ENCODE measurements at regions not wholly inside any gene's neighbourhood (a gene's known extent, or its start where the extent isn't known, plus 50 kb on each side); places are given as distances from the start of the nearest gene placed in this dataset.

GRCh38 chr12:94059394-94060368, 88.7 kb upstream of the PLXNC1 start:
- intact Hi-C loops (cut with micrococcal nuclease): no loop called here

- intact Hi-C loops (cut with micrococcal nuclease): no loop called here
These were observed 86.2 kb upstream of the PLXNC1 start for GRCh38 chr12:94062194-94062593.

GRCh38 chr12:94062796-94063635, 85.4 kb upstream of the PLXNC1 start:
- intact Hi-C loops (cut with micrococcal nuclease): no loop called here

GRCh38 chr12:94070520-94070919, 77.9 kb upstream of the PLXNC1 start:
- intact Hi-C loops (cut with micrococcal nuclease): no loop called here

GRCh38 chr12:94071258-94071657, 77.1 kb upstream of the PLXNC1 start:
- intact Hi-C loops (cut with micrococcal nuclease): no loop called here

GRCh38 chr12:94073441-94074051, 74.8 kb upstream of the PLXNC1 start:
- intact Hi-C loops (cut with micrococcal nuclease): loop anchor here (2.0 kb wide), 1 partner anchor 95 kb away; no protein-coding TSS in a partner anchor

- intact Hi-C loops (cut with micrococcal nuclease): loop anchor here (2.0 kb wide), 1 partner anchor 96 kb away; no protein-coding TSS in a partner anchor
These were observed 74.0 kb upstream of the PLXNC1 start for GRCh38 chr12:94074216-94074979.

- intact Hi-C loops (cut with micrococcal nuclease): loop anchor here (1.0 to 2.0 kb wide), 2 partner anchors 96 to 308 kb away; no protein-coding TSS in a partner anchor
These were observed 73.3 kb upstream of the PLXNC1 start for GRCh38 chr12:94074980-94075629.

- intact Hi-C loops (cut with micrococcal nuclease): no loop called here
These were observed 71.2 kb upstream of the PLXNC1 start for GRCh38 chr12:94077209-94077608.

GRCh38 chr12:94078138-94078723, 70.1 kb upstream of the PLXNC1 start:
- intact Hi-C loops (cut with micrococcal nuclease): no loop called here

- intact Hi-C loops (cut with micrococcal nuclease): no loop called here
These were observed 69.5 kb upstream of the PLXNC1 start for GRCh38 chr12:94078736-94079509.

- intact Hi-C loops (cut with micrococcal nuclease): no loop called here
These were observed 68.6 kb upstream of the PLXNC1 start for GRCh38 chr12:94079566-94080340.

- intact Hi-C loops (cut with micrococcal nuclease): no loop called here
These were observed 67.9 kb upstream of the PLXNC1 start for GRCh38 chr12:94080341-94081009.

- intact Hi-C loops (cut with micrococcal nuclease): no loop called here
These were observed 65.7 kb upstream of the PLXNC1 start for GRCh38 chr12:94082690-94083089.

GRCh38 chr12:94089891-94090290, 58.5 kb upstream of the PLXNC1 start:
- intact Hi-C loops (cut with micrococcal nuclease): no loop called here

GRCh38 chr12:94091624-94092023, 56.8 kb upstream of the PLXNC1 start:
- intact Hi-C loops (cut with micrococcal nuclease): no loop called here

GRCh38 chr12:94092516-94093241, 55.7 kb upstream of the PLXNC1 start:
- intact Hi-C loops (cut with micrococcal nuclease): no loop called here

All from T-helper 1 cell treated with Interleukin-12 subunit alpha and Interleukin-12 subunit beta and Interleukin-4 antibody, amounts not matched to agents 30 ng/mL and 1 ng/mL, for 36 hours (primary cell).